ENCODE measurements at regions not wholly inside any gene's neighbourhood (a gene's known extent, or its start where the extent isn't known, plus 50 kb on each side); places are given as distances from the start of the nearest gene placed in this dataset.
"Not testable (repeated sequence)": the region's sequence is repeated elsewhere in the genome, so short reads cannot be mapped to it uniquely, and the experiment has no call there.

DNA sequence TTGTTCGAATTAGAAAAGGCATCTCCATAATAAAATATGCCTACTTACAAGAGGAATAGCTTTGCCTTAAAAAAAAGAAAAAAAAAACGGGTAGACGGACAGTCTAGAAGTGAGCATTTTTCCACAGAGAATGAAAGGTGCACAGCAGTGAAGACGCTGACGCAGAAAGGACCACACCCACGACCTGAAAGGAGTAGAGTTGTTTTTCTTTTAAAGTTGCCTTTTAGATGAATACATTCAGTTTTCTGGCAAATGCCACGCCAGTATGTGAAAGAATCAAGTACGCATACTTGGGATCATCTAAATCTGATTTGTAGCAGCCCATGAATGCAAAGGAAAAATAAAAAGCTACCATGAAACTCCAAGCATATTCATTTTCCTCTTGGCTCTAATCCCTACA lies 809.2 kb upstream of the SOX11 start:
- no peak for DNase-seq

DNA sequence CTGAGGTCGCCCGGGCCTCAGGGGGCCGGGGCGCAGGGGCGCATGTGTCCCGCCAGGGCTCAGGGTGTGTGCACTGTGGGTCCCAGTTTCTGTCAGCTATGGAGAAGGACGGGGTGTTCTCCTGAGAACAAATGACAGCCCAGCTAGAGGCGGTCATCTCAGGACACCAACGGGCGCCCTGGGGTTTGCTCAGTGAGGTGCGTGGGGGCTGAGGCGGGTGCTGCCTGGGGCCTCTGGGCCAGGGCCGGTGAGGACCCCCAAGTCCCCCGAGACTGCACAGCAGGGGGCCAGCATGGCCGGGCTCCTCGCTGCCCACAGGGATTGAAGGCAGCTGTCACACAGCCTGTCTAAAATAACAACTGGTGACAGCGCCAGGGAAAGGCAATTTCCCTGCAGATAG lies 808.8 kb upstream of the SOX11 start:
- DNase-seq: no peak

DNA sequence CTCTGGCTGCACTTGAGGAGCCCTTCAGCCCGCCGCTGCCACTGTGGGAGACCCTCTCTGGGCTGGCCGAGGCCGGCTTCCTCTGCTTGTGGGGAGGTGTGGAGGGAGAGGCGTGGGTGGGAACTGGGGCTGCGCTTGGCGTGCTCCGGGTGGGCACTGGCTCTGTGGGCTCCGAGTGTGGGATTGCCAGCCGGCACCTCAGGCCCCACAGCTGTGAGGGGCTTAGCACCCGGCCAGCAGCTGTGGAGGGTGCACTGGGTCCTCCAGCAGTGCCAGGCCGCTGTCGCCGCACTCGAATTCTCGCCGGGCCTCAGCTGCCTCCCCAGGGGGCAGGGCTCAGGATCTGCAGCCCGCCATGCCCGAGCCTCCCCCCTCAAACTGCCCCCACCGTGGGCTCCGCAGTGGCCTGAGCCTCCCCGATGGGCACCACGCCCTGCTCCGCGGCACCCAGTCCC lies 808.0 kb upstream of the SOX11 start:
- no peak for DNase-seq

DNA sequence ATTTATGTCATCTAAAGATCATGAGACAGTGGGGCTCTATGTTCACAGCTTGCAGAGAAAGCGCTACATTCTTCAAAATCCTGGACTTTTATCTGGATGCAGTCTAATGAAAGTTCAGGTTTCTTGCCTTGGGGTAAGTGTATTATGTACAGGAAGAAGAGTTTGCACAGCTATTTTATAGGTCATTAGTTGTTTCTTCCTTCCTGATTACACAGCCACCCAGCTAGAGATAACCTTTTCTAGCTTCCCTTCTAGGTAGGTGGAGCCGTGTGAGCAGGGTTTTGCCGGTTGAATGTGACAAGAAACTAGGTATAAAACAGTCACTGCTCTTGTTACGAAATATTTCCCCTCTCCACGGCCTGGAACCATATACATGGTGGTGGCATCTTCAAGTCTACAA lies 800.8 kb upstream of the SOX11 start:
- DNase-seq: no peak

DNA sequence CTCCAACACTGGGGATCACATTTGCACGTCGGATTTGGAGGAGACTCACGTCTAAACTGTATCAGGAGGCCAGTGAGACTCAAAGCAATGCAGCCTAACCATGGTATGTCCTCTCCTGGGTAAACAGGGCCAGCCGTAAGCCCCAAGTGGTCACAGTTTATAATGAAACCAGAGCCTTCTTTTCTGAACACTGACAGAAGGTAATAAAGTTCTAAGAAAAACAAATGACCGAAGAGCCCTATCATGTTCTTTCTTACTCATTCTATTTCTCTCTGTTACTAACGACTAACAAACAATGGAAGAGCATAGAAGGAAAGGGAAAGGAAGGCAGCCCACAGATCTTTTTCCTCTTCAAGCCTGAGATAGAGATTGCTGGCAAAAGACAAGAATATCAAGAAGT lies 796.8 kb upstream of the SOX11 start:
- no peak for DNase-seq

DNA sequence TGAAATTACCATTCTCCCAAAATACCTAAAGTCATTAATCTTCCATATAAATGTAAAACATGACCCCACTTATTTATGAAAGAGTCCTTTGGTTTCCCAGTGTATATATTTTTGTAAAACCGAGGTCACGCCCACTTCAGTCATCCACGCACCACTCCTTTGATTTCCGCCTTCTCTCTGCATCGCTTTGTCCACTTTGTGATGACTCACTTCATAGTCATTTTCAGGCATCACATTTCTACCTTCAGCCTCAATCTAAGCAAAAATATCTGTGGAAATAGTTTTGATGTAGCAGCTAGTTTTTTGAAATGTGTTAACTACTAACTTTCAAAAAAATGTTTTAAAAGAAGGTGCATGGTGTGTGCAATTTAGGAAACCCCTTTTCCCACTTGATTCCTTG lies 793.5 kb upstream of the SOX11 start:
- DNase-seq: no peak

DNA sequence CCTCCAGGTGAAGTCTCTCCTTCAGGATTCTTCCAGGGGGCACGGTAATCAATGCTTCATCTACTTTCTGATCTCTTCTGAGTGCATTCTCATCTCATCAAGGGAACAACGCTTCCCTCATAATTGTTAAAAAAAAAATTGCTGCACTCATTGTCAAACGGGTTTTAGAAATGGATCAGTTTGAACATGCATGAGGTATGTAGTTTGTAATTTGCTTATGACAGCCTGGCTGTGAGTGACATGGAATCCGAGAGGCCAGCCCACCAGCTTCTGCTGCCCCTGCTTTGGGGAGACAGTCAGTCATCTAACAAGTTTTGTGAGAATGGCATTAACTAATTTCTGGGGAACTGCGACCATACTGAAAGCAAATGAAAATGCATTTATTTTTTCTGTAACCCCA lies 791.9 kb upstream of the SOX11 start:
- no peak for DNase-seq

DNA sequence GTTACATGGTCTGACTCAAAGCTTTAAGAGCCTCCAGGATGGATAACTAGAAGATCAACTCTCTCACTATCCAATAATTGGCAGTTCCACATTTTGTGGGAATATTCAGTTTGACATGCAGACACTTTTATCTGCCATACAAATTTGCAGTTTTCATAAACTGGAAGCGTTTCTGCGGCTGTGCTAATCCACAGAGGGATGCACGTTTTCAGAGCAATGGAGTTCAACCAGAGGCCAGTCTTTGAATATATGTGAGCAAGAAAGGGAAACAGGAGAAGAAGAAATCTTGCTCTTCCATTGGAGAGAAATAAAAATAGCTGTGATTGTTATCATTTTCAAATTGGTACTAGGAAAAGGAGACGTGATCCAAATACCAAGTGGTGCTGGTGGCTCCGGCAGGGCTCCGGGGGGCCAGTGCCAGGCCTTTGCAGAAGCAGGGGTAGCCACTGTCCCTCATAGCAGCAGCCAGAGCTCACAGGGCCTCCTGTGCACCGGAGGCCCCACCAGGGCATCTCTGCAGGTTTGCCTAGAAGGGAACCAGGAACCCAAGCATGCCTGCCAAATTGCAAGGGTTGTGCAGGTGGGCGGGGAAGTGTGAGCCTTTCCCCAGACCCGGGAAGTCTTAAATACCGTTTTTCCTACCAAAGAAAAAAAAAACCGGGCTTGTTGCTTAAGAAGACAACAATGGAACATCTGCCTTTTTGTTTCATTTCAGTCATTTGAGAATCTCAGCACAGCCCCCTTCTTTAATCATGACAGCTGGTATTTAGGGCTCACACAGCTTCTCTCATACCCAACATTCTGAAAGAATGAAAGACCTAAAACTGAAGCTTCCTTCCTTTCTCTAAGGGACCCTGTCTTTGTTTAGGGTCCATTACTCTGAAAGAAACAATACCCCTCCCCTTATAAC lies 791.1 kb upstream of the SOX11 start:
- no peak for DNase-seq

DNA sequence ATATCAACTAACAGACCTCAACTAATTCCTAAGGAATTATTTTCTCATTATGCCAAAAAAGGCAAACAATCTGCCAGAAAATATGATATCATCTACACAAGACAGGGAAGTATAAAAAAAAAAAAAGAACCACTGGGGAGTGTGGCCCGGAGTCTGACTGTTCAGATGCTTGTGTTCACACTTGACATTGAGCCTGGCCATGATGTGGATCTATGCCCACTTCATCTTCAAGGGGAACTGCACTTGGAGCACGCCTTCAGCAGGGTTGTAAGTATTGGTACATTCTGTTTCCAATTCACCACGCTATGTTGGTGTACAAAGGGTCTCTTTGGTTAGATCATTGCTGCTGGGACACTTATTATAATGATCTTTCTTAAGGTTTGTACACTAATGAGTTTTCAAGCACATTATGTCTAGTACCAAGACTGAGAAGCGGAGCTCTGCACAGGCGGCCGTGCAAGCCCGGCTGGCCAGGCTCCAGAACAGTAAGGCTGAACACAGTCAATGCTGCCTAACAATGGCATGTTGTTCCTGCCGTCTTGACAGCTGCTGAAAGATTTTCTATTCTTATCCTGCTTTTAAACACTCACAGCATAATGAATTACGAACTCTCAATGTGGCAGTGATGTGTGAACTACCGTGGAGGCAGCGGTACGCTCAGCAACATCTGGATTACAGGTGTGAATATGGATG lies 788.4 kb upstream of the SOX11 start:
- DNase-seq: no peak

DNA sequence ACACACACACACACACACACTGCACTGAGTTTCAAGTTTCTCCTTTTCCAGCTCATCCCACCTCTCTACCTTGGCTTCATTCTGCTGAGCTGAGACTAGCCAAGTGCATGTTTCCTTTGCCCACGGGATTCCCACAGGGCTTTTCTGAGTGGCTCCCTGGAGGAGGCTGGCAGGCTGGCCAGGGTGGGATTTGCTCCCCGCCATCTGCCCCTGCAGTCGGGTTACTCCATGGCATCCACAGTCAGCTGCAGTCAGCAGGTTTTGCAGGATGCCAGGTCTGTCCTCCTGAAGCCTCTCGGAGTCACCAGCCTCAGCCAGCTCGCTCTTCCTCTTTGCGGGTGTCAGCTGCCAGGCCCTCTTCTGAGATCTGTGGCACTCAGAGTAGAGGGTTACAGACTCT lies 783.7 kb upstream of the SOX11 start:
- DNase-seq: no peak

DNA sequence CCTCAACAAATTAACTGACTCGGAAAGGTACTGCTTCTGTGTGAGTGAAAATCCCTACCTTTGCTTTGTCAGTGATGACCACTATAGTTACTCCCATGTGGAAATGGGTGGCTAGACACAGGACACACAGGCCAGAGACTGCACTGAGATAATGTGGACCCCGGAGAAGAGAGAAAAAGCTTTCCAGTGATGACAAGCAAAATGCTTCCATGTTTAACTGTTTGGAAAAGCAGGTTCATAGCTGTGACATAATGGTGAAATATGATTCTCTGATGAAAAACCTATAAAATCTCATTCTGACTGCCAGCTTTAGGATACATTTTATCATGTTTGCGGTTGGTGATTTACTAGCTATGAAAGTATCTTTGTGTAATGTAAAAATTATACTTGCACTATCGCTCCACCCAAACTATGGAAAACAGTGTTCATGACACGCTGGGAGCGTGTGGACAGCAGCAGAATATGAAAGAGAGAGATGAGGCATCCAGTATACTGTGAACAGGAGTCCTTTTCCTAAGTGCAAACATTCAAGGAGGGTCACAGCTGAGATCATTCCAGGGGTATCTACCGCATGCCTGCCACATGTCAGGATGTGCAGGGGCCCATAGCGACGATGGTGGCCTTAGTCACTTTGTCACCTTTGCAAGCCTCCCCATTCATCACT lies 782.7 kb upstream of the SOX11 start:
- DNase-seq: no peak

DNA sequence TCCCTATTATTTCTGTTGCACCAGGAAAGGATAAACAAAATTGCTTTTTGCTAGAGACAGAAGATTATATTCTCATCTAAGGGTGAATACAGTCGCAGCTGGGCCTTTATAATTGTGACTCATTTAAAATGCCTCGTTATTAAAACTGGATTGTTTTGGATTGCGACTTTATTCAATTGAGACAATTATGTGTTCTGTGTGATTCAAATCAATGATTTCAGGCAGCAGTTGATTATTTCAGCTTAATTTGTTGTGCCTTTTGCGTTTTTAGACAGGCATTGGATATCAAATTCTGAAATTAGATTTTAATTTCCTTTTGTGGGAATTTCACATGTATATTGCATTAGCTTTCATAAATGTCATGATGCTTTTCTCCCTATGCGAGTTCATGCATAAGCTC lies 778.1 kb upstream of the SOX11 start:
- no peak for DNase-seq

DNA sequence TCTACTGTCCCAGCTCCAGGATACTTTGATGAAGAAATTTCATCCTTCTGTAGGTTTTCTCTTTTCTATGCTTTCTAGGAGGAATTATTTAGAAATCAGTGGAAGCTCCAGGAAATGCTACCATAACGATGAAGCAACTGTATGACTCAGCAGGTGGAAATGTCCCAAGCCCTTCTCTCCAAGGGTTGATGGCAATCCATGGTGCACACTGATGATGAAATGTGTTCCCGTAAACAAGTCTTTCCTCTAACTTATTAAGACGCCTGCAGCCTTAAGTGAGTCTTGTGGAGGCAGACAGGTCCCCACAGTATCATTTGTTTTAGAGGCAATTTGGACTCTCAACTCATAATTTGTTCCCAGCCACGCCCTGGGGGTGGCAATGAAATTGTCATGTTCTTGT lies 777.6 kb upstream of the SOX11 start:
- DNase-seq: no peak

DNA sequence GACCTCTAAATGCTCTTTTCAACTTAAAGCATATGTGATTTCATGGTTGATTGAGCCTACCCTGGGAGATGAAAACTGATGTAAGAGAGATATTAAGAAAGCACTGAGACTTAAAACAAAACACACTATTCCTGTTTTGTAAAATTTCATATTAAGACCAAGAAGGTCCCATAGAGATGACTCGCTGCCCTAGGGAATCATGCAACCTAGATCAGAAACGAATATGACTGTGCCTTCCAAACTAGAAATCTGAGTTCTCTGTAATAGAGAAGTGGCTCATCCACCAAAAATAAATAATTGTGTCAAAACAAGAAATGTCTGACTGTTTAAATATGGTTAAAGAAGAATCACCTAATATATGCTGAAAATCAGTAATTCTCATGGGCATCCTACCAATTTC lies 776.8 kb upstream of the SOX11 start:
- DNase-seq: no peak

DNA sequence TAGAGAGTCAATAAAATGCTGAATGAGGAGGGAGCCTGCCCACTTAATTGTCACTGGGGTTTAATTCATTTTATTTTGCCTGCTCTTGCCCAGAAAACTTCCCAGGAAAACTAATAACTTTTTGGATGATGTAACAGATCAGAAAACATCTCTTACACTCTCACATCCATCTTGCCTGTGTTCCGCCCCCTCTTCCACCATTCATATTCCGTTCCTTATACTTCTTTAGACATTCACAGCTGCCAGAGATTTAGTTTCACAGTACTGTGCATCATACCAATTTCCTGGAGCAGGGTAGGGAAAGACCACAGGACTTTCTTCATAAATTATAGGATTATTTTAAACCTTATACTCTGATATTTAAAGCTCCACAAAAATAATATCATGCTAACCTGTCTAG lies 776.1 kb upstream of the SOX11 start:
- no peak for DNase-seq

DNA sequence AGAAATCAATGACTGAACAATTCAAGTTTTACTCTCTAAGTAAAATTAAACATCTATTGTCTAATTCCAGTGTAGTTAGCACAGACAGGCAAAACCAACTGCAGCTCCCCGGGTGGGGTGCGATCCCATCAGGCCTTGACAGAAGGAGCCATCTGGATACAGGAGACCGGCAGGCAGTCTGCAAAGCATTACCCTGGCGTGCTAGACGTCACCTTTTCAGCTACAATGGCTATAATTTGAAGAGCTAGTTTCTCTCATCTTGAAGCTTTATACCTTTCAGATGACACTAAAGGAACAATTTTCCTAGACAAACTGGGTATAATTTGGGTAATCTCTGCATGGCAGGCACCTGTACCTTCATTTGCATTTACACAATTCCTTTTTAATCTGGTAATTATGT lies 761.5 kb upstream of the SOX11 start:
- DNase-seq: no peak

DNA sequence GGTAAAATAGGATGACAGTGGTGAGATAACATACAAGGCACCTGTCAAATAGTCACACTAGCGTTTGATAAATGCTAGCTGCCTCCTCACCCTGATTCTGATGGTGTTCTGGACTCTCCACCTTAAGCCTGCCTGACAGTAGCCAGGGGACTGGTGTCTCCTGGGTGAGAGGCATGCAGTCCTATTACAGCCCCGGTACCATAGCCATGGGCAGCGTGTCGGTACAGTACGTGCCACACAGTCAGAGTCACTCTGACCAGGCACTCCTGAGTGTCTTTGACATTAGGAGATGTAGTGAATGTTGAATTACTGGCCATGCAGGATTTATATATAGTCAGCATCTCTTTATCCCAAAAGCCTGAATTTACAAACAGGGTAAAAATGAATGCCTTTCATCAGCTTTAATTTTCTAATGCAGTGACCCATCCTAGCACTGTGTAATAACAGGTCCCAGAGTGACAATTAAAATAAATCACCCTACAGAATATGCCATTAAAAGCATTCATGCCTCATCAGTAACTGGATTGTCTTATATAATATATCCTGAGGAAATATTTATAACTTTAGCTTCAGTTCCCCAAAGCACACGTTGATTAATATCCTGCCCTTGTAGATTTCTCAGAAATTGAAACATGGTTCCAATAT lies 760.3 kb upstream of the SOX11 start:
- no peak for DNase-seq

DNA sequence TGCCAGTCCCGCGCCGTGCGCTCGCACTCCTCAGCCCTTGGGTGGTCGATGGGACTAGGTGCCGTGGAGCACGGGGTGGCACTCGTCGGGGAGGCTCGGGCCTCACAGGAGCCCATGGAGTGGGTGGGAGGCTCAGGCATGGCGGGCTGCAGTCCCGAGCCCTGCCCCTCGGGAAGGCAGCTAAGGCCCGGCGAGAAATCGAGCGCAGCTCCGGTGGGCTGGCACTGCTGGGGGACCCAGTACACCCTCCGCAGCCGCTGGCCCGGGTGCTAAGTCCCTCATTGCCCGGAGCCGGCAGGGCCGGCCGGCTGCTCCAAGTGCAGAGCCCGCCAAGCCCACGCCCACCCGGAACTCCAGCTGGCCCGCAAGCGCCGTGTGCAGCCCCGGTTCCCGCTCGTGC lies 756.9 kb upstream of the SOX11 start:
- DNase-seq: not testable (repeated sequence)

DNA sequence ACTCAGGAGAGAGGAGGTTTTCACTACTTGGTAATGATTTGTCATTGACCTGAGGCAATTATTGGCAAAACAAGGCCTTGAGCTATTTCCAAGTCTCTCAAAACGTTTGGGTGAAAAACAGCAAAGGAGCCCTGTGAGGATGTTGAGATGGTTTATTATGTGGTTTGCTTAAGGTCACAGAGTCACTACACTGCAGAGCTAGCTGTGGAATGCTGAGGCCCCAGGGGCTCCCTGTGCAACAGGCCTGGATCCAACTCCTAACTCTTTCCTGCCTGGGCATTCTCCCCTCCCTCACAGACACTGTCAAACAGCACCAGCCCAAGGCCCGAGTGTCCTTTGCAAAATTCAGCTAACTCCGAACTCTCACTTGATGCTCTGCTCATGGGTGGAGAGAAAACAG lies 754.6 kb upstream of the SOX11 start:
- no peak for DNase-seq

DNA sequence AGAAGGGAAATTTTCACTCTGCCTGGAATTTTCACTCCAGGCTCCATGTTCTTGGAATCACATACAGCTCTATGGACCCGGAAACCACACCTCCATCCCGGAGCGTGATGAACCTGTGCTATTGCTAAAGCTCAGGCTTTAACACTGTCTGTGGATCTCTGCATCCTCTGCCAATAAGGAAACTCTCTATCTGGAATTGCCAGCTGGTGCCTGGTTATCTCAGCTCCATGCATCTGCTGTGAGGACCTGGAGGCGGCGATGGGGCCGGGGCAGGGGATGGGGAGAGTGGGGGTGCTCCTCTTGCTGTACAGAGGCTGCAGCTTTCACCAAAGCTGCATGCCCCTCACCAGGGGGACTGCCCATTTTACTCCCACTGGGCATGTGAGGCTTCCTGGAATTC lies 754.0 kb upstream of the SOX11 start:
- no peak for DNase-seq

DNA sequence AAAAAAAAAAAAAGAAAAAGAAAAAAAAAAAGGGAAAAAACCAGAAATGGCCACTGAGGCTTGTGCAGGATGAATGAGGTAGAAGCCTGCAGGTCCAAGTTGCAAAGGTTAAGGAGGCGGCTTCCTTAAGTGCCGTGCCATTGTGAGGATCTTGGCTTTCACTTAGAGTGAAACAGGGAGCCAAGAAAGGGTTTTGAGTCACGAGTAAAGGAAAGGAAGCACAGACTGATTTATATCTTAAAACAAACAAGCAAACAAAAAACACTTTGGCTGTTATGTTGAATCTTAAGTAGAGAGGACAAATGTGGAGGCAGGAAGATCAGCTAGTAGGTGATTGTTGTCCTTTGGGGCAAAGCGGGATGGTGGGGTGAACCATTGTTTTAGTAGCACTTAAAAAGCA lies 749.7 kb upstream of the SOX11 start:
- no peak for DNase-seq

DNA sequence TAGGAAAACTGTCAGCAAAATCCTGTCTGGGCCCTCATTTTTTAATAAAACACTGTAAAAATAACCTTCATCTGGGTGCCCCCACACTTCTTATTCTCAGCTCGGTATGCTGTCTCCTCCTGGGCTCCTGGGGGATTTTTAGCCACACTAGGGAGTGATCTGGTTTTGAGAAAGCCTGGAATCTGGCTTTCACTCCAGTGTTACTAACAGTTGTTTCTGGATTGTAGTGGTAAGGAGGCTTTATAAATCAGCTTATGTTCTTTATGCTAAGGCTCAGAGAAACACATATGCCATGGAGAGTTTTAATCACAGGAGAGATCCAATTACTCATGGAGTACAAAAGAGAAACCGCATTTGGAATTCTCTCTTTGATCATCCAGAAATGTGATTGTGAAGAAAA lies 744.3 kb upstream of the SOX11 start:
- no peak for DNase-seq

DNA sequence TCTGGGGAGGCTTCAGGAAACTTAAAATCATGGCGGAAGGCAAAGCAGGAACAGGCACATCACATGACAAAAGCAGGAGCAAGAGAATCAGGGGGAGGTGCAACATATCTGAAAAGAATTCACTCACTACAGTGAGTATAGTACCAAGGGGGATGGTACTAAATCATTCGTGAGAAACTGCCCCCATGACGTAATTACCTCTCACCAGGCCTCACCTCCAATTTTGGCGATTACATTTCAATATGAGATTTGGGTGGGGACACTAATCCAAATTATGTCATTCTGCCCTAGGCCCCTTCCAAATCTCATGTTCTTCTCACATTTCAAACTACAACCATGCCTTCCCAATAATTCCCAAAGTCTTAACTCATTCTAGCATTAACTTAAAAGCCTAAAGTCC lies 740.8 kb upstream of the SOX11 start:
- DNase-seq: no peak

DNA sequence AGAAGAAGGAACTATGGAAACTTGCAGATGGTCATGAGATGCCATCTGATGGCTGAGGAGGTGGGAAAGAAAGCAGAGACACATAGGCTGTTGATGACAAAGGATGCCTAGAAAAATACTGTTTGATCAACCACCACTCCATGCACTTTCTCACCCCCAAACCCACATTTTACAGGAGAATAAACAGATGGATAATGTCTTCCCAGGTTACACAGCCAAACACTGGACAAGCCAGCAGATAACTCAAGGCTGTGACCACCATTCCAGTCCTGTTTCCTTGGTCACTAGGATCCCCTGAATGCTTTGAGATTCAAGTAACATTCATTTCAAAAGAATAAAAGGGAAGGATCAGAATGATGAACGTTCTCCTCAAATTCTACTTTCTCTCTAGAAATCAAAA lies 733.0 kb upstream of the SOX11 start:
- no peak for DNase-seq
